CD4-positive, alpha-beta T cell treated with Interferon gamma for 1 hour (primary cell): ENCODE measurements at regions not wholly inside any gene's neighbourhood (a gene's known extent, or its start where the extent isn't known, plus 50 kb on each side); places are given as distances from the start of the nearest gene placed in this dataset.

ENCODE experiments used
- DNase-seq: peaks from one replicate; pipeline ENCODE4 v3.0.0-alpha.2; 2020

DNA sequence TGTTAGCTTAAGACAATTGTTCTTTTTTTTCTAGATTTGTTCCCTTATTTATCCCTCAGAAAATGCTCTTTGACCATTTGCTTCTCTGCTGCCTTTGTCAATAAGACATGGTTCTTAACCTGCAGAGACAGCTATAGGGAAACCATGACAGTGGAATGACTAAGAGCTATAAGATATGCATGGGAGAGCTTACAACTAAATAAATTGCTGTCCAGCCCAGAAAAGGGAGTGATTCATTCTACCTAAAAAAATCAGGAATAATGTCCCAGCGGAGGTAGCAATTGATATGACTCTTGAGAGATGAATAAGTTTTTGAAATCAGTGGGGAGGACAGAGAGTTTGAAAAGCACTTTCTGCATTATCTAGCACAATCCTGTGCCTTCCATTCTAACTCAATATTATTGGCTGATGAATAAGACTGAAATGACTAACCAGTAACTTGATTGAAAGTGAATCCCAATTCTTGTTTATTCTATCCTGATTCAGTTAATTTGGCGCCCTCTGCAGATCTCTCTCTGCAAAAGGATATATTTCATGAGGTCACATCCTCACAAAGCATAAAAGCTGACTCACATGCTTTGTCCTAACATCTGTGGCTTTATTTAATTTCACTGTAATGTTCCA is 680.5 kb upstream of the API5 start:
- no peak for DNase-seq

- DNase-seq: no peak
These were observed 664.8 kb upstream of the API5 start for GRCh38 chr11:42646959-42647358.

- no peak for DNase-seq
These were observed 663.8 kb upstream of the API5 start for GRCh38 chr11:42647993-42648392.

DNA sequence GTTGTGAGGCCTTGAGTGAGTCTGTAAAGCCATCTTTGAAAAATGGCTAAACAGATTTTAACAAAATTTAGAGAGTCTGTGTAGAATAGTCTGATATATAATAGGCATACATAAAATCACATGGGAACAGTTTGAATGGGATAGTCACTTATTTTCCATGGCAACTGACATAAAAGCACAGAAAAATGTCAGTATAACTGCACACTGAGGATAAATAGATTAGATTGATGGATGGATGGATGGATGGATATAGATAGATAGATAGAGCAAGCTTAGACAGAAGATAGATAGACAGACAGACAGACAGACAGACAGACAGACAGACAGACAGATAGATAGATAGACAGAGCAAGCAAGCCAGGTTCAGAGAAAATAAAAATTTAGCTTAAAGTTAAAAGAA is 660.2 kb upstream of the API5 start:
- no peak for DNase-seq

GRCh38 chr11:42657169-42657568 is 654.6 kb upstream of the API5 start:
- no peak for DNase-seq

- no peak for DNase-seq
These were observed 649.9 kb upstream of the API5 start for GRCh38 chr11:42661942-42662341.

GRCh38 chr11:42669248-42669976 is 642.4 kb upstream of the API5 start:
- DNase-seq: no peak

GRCh38 chr11:42674436-42674835 is 637.4 kb upstream of the API5 start:
- no peak for DNase-seq

- DNase-seq: no peak
These were observed 604.3 kb upstream of the API5 start for GRCh38 chr11:42707541-42707940.

DNA sequence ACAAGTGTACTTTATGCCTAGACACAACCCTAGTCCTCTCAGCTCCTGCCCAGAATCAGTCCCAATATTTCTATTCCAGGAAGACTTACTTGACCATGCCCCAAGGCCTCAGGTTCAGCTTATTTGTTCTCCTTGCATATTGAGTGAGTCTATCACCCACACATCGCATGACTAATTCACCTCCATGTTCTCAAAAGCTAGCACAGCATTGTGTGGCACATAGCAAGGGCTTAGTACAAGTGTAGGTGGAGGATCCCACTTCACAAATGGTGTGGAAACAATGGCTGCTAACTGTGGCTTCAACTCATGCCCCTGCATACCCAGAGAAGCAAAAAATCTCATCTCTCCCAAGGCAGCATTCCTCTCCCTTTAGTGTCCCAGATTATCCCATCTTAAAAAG is 602.6 kb upstream of the API5 start:
- DNase-seq: no peak

GRCh38 chr11:42713279-42713678 is 598.5 kb upstream of the API5 start:
- DNase-seq: no peak

DNA sequence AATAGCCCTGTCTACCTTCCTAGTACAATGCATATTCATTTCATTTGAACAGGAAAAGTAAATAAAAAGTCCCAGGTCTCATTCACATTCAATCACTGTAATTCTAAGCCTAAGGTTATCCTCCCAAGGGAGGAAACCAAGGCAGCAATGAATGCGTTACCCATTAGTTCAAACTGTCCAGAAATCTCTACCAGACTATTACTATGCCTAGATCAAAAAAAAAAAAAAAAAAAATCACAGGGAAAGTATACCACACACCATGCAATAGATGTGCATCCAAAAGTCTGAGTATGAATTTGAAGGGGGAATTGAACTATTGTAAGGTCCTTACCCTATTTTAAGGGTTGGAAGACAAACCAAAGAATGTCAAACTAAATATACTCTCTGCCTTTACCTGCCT is 598.0 kb upstream of the API5 start:
- DNase-seq: no peak

DNA sequence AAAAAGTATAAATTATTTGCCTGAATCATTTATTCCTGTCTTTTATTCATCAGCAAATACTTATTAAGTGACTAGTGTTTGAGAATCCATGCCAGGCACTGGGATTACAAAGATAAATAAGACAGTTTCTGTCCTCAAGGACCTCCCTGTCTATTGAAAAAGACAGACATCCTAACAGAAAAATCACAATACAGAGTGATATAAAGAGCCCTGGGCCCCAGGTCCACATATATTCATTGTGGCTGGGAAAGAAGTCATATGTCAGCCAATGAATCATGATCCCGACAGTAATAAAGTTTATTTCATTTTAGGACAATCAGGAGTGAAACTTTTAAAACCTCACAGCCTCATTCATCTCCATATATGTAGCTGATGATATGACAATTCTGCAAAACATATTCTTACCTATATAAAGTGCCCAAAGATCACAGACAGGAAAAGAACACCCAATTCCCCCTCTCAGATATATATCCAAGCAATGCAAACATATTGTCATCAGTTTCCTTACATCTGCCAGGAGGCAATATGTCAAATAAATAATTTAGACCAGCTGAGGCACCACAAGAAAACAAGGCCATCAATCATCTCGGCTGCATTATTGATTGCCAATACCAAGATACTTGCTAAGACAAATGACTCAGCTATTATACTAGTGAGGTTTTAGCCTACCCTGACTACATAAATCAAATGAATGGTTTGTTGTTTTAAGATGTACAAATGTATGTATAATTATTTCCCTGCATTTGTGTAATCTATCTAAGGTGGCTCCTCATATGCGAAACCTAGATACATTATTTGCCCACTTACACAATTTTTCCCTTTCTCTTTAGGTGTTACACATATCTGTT is 590.9 kb upstream of the API5 start:
- no peak for DNase-seq

GRCh38 chr11:42727879-42728278 is 583.9 kb upstream of the API5 start:
- no peak for DNase-seq

GRCh38 chr11:42762348-42762747 is 549.4 kb upstream of the API5 start:
- DNase-seq: no peak

DNA sequence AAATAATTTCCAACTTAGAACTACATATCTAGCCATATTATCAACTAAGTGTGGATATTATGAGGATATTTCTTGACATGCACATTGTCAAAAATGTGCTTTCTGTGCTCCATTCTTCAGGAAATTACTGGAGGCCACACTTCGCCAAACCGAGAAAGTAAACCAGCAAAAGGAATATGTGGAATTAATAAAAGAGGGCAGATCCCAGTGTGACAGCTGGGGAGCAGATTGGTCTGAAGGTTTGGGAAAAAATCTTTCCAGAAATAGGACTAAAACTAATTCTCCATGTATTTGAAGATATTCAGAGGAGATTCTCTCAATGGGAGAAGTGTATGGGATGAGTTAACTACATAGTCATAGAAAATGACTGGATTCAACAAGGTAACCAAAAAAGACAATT is 546.9 kb upstream of the API5 start:
- DNase-seq: no peak

DNA sequence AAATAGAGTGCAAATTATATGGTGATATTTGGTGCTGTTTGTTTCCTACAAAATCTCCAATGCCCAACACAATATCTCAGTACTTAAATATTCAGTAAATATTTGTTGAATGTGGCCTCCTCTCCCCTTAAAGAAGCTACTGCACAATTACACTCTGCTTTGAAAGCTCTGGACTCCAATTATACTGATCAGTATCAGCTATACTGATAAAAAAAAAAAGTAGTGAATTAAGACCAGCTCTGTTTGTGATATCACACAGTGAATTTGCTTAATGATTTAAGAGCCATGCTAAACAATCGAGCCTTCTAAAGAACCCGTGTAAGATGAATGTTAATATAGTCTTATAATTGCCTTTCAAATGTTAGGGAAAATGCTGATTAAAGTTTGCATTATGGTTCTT is 543.2 kb upstream of the API5 start:
- no peak for DNase-seq

GRCh38 chr11:42770444-42771065 is 541.2 kb upstream of the API5 start:
- DNase-seq: no peak

DNA sequence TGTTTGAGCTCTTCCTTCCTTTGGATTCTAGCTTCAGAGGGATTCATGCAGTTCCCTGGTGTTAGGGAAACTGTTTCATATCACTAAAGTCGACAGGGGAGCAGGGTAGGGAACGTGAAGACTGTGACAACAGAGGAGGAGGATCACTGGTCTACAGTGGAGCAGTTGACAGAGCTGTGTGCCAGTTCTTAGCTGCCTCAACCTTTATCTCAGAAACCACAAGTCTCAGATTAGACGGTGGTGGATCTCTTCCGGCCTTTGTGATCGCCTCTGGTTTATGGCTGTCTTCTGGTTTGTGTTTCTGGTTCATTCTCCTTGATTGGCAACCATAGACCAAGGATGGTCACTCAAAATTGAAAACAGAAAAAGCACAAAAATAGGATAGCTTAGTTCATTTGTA is 538.9 kb upstream of the API5 start:
- no peak for DNase-seq

DNA sequence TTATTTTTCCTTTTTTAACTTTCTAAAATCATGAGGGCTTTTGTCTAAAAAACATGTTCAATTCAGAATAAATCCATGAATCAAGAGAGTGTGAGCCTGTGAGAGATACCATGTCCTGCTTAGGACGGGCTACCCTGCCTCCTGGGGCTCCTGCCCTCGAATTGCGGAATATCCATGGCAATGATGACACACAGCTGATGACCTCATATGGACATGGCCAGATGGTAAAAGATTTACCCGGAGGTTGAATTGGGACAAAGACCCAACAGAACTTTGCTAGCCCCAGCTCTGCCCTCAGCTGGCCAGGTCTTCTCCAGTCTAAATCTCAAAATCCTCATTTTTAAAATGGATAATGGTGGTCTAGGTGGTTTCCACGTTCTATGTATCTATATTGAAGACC is 538.1 kb upstream of the API5 start:
- DNase-seq: no peak

- no peak for DNase-seq
These were observed 537.2 kb upstream of the API5 start for GRCh38 chr11:42774567-42774966.

GRCh38 chr11:42777776-42778175 is 534.0 kb upstream of the API5 start:
- DNase-seq: no peak

DNA sequence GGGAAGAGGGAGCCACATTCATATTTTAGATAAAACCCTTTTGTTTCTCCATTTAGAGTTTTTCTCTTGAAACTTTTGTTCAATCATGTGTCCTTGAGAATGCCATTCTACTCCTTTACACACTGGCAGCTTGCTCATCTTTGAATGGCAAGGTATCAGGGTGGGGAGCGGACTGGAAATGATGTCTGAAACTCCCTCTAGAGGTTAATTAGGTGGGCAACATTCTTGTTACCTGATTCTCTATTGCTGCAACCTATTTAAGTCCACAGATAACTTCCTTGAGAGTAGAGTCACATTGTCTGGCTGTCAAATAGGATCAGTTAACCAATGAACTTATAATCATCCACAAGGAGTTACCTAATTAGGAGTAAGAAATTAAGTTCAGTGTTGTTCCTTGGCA is 533.6 kb upstream of the API5 start:
- no peak for DNase-seq

DNA sequence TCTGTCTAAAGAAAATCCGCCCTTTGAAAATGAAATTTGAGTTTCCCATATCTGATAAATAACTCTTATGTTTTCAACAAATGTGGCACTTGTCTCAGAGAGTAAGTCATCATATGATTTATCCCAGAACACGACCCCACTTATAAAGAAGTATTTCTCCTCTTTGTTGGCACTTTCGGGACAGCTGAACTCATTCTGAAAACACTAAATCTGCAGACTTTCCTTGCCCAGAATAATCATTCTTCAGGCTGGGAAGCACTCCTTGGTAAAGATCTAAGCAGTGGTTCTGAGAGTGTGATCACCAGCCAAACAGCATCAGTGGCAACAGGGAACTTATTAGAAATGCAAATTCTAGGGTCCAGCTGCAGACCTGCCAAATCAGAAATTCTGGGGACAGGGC is 532.2 kb upstream of the API5 start:
- no peak for DNase-seq
